GM12865 (cell line): ENCODE measurements at regions not wholly inside any gene's neighbourhood (a gene's known extent, or its start where the extent isn't known, plus 50 kb on each side); places are given as distances from the start of the nearest gene placed in this dataset.

ENCODE experiments used
- DNase-seq: peaks from one replicate; pipeline ENCODE4 v3.0.0; 2010; ENCODE audit warnings: low read depth
- H3K4me3 ChIP-seq: 2 replicates; pipeline ENCODE4 v1.5.1; 2011; ENCODE audit warnings: mild to moderate bottlenecking, low read depth, low read length, control low read depth
- CTCF ChIP-seq: IDR thresholded peaks from 2 replicates; pipeline ENCODE4 v1.5.1; 2011; ENCODE audit warnings: low read length, control low read depth, low read depth, inconsistent platforms; ENCODE audit not compliant: insufficient read depth; ENCODE audit errors: missing control alignments

GRCh38 chr5:167307042-167307441 lies 984.4 kb upstream of the WWC1 start:
- no peak overlapping the region for H3K4me3 ChIP-seq
- TF ChIP-seq CTCF: no peak
- DNase-seq: no peak

- H3K4me3 ChIP-seq: no peak overlapping the region
- no peak for DNase-seq
- TF ChIP-seq CTCF: no peak
These were observed 983.0 kb upstream of the WWC1 start for GRCh38 chr5:167308466-167308865.

GRCh38 chr5:167309941-167310517 lies 981.4 kb upstream of the WWC1 start:
- DNase-seq: no peak
- no peak for TF ChIP-seq CTCF
- H3K4me3 ChIP-seq: no peak overlapping the region

GRCh38 chr5:167311340-167311739 lies 980.1 kb upstream of the WWC1 start:
- no peak for TF ChIP-seq CTCF
- no peak for DNase-seq
- no peak overlapping the region for H3K4me3 ChIP-seq

GRCh38 chr5:167312225-167312624 lies 979.2 kb upstream of the WWC1 start:
- no peak overlapping the region for H3K4me3 ChIP-seq
- DNase-seq: no peak
- no peak for TF ChIP-seq CTCF

- no peak overlapping the region for H3K4me3 ChIP-seq
- no peak for DNase-seq
- no peak for TF ChIP-seq CTCF
These were observed 975.7 kb upstream of the WWC1 start for GRCh38 chr5:167315762-167316161.

GRCh38 chr5:167317884-167318283 lies 973.6 kb upstream of the WWC1 start:
- no peak for DNase-seq

More at GRCh38 chr5:167317884-167318283, 973.6 kb upstream of the WWC1 start:
- H3K4me3 ChIP-seq: no peak overlapping the region
- TF ChIP-seq CTCF: no peak
